CD4-positive, alpha-beta memory T cell (primary cell): ENCODE measurements at regions not wholly inside any gene's neighbourhood (a gene's known extent, or its start where the extent isn't known, plus 50 kb on each side); places are given as distances from the start of the nearest gene placed in this dataset.

ENCODE experiments used
- CTCF ChIA-PET: fragments of 350-600 bp; sonication (Branson Sonifier 250); formaldehyde crosslinking; loops from one replicate; lab custom pipeline; 2021; ENCODE audit warnings: inconsistent platforms; ENCODE audit not compliant: partially characterized antibody; lab: Charles Lee
- POLR2A ChIA-PET: fragments of 350-600 bp; sonication (Branson Sonifier 250); formaldehyde crosslinking; loops from one replicate; lab custom pipeline; 2021; ENCODE audit not compliant: partially characterized antibody; lab: Charles Lee
- DNase-seq, 5 donors: peaks; one replicate each; pipeline versions ENCODE4 v3.0.0 to v3.0.0-alpha.2; 2020 to 2022; ENCODE audit warnings: mixed read lengths in 1 of 5
- H3K27ac ChIP-seq: one replicate; pipeline ENCODE4 v1.7.0; 2013; ENCODE audit warnings: low read depth, low read length
- H3K27me3 ChIP-seq: 2 replicates; pipeline ENCODE4 v1.7.0; 2013; ENCODE audit warnings: mild to moderate bottlenecking, low read length, moderate library complexity; ENCODE audit not compliant: insufficient read depth
- H3K36me3 ChIP-seq: 2 replicates; pipeline ENCODE4 v1.7.0; 2013; ENCODE audit warnings: mild to moderate bottlenecking, low read length, moderate library complexity; ENCODE audit not compliant: insufficient read depth
- H3K4me1 ChIP-seq: 2 replicates; pipeline ENCODE4 v1.7.0; 2013; ENCODE audit warnings: mild to moderate bottlenecking, low read length, moderate library complexity; ENCODE audit not compliant: insufficient read depth
- H3K4me3 ChIP-seq, 2 donors: one replicate each; pipeline ENCODE4 v1.7.0; 2013; ENCODE audit warnings: low read length in 2 of 2, mild to moderate bottlenecking in 1 of 2
- H3K9me3 ChIP-seq, 2 donors: one replicate each; pipeline ENCODE4 v1.7.0; 2013; ENCODE audit warnings: low read length in 2 of 2, control low read depth in 1 of 2; ENCODE audit not compliant: control insufficient read depth in 1 of 2
- H3K27ac Mint-ChIP-seq, 7 donors: one replicate each; pipeline ENCODE4 v1.8.0; 2020 to 2021; ENCODE audit warnings: mixed read lengths in 7 of 7, mild to moderate bottlenecking in 6 of 7, inconsistent platforms in 3 of 7, moderate library complexity in 3 of 7
- H3K27me3 Mint-ChIP-seq, 2 donors: one replicate each; pipeline ENCODE4 v1.8.0; 2020 to 2021; ENCODE audit warnings: mixed read lengths in 2 of 2
- H3K36me3 Mint-ChIP-seq, 2 donors: one replicate each; pipeline ENCODE4 v1.8.0; 2020 to 2021; ENCODE audit warnings: mixed read lengths in 2 of 2, inconsistent platforms in 1 of 2, mild to moderate bottlenecking in 1 of 2
- H3K4me1 Mint-ChIP-seq, 4 donors: one replicate each; pipeline ENCODE4 v1.8.0; 2020 to 2021; ENCODE audit warnings: mixed read lengths in 4 of 4, mild to moderate bottlenecking in 1 of 4
- H3K4me3 Mint-ChIP-seq, 8 donors: one replicate each; pipeline ENCODE4 v1.8.0; 2020 to 2021; ENCODE audit warnings: mixed read lengths in 8 of 8, mild to moderate bottlenecking in 7 of 8, moderate library complexity in 6 of 8, inconsistent platforms in 3 of 8
- H3K9me3 Mint-ChIP-seq, 8 donors: one replicate each; pipeline ENCODE4 v1.8.0; 2020 to 2021; ENCODE audit warnings: mixed read lengths in 8 of 8, mild to moderate bottlenecking in 5 of 8, inconsistent platforms in 3 of 8, moderate library complexity in 1 of 8
- intact Hi-C: fragments of 100-400 bp; cut with micrococcal nuclease; formaldehyde crosslinking; loops from one replicate; pipeline ENCODE4 v1.15.1; 2023

DNA sequence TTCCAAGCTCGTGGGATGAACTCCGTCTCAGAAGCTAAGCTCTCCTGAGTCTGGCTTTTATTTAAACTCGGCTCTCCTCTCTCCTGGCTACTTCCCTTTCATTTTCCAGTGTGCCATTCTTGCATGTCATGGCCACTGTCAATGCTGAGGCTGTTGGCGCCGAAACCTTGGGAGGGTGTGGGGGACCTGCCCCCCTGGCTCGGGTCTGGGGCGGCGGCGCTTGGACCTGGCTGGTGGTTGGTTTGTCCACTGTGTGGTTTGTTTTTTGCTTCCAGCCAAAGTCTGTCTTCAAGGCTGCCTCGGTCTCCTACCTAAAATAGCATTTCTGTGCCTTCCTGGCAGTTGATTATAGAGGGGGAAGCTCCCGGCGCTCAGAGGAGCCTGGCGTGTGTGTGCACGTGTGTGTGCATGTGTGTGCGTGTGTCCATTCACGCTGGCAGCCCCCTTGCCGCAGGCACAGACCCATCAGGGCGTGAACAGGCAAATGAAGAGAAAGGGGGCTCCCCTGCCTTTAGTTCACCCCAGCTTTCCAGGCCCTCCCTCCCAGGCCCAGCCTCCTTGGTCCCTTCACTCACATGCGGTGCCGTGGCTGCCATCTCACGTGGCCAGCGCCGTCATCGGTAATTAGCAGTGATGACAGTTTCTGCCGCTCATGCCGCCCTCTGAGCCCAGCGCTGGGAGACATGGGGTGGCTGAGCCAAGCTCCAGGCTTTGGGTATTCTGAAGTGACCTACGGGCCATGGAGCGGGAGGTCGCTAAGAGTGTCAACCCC is 179.9 kb downstream of the SEC14L1 start:
- H3K4me3 Mint-ChIP-seq, result peak overlapping the region in 6 of 8 donors; percentile 8 to 35 (median 27)
- Histone ChIP-seq H3K27me3 (no peaks in the 10 kb centered on the region), H3K36me3 (no peaks in the 10 kb centered on the region), H3K9me3 (no peaks in the 10 kb centered on the region), H3K4me1 (peaks cover 52% of the 10 kb centered on the region), H3K27ac (no peak overlapping the region), H3K4me3 (no peak overlapping the region)
- peak overlapping the region in 2 of 7 donors; percentile 31 to 35 for H3K27ac Mint-ChIP-seq
- no peaks in the 10 kb centered on the region for H3K27me3 Mint-ChIP-seq
- H3K36me3 Mint-ChIP-seq, result no peaks in the 10 kb centered on the region
- ChIA-PET CTCF (no interaction called here), POLR2A (no interaction called here)
- intact Hi-C loops, result no loop called here
- H3K4me1 Mint-ChIP-seq, result peaks cover 26 to 50% (median 38%) of the 10 kb centered on the region in 4 donors
- no peaks in the 10 kb centered on the region for H3K9me3 Mint-ChIP-seq
- no peak for DNase-seq

DNA sequence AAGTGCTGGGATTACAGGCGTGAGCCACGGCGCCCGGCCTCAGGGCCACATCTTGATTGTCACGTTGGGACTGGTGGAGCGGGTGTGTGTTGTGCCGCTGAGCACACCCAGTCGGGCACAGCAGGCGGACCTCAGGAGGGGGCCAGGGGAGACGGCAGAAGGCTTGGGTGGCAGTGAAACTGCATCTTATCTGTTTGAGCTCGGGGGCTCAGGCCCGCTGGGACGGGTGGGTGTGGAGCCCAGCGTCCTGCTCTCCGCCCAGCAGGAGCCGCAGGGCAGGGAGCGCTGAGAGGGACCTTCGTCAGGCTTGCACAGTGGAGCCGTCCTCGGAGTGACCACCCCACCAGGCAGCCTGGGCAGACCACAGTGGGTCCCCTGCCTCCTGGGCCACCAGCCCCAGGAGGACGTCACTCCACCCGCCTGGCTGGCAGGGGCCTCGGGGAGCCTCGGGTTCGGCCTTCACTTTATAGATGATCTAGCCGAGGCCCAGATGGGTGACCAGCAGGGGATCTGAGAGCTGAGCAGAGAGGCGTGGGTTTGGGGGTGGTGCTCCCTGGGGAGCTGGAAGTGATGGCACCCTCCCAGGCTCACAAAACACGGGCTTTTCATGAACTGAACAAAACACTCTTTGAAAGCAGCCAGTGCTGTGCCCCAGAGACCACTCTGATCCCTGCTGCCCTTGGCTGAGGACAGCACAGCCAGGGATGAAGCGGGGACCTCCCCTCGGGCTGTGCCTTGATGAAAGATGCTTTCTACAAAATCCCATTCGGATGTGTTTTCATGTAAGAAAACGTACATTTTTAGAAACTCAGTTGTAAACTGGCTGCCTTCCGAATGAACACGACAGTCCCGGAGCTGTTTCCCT is 181.1 kb downstream of the SEC14L1 start:
- Histone ChIP-seq H3K4me3 (no peak overlapping the region), H3K4me1 (peaks cover 64% of the 10 kb centered on the region), H3K9me3 (no peaks in the 10 kb centered on the region), H3K27me3 (no peaks in the 10 kb centered on the region), H3K27ac (no peak overlapping the region), H3K36me3 (no peaks in the 10 kb centered on the region)
- DNase-seq, result no peak
- ChIA-PET CTCF (no interaction called here), POLR2A (no interaction called here)
- Mint-ChIP-seq H3K4me1 (peaks cover 33 to 62% (median 48%) of the 10 kb centered on the region in 4 donors), H3K27me3 (no peaks in the 10 kb centered on the region), H3K4me3 (no peak overlapping the region), H3K27ac (no peak overlapping the region), H3K9me3 (no peaks in the 10 kb centered on the region), H3K36me3 (no peaks in the 10 kb centered on the region)
- intact Hi-C loops, result no loop called here

DNA sequence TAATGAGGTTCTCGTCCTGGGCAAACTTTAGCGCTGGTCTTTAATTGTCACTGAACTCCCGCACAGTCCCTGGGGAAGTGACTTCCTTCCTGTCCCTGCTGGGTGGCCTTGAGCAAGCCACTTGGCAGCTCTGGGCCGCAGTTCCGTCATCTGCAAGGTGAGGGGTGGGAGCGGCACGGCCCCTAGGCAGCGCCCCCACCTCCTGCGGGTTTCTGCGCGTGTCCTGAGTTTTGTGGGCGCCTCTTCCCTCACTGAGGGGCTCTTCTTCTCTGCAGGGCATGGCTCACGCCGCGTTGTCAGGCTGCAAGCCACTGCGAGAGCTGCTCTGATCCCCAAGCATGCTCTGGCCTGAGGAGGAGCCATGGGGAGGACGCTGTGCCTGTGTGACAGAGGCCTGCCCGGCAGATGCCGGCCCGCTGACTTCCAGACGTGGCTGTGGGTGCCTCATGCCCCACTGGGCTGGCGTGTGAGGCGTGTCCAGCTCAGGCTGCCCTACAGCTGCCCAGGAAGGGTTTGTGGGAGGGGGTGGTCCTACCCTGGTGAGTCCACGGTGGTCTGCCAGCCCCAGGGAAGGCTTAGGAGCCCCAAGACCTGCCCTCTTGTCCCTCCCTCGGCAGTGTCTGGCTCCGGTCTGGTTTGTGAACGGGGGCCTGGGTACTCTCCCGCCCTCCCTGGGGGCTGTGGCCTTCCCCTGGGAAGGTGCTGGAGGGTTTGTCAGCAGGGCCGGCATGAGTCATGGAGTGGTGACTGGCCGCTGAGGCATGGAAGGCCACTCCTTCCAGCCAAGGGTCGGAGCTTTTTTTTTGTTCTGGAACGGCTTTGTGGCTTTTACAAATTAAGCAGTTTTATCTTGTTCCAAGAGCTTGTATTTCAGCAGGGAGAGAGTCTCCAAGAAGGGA is 182.0 kb downstream of the SEC14L1 start:
- no peaks in the 10 kb centered on the region for H3K36me3 ChIP-seq
- no peak overlapping the region for H3K4me3 ChIP-seq
- no peak overlapping the region for H3K27ac ChIP-seq
- no peak overlapping the region for H3K27ac Mint-ChIP-seq
- H3K27me3 ChIP-seq, result no peaks in the 10 kb centered on the region
- H3K4me3 Mint-ChIP-seq, result peak overlapping the region in 1 of 8 donors; percentile 13
- no peaks in the 10 kb centered on the region for H3K9me3 Mint-ChIP-seq
- H3K4me1 Mint-ChIP-seq, result peaks cover 30 to 68% (median 51%) of the 10 kb centered on the region in 4 donors
- POLR2A ChIA-PET, result interaction anchor here (0.7 to 11.6 kb wide), 5 partner anchors 9 to 635 kb away, joined by 4 to 252 read pairs (median 5); partner anchors contain the start of gene TNRC6C
- DNase-seq, result no peak
- H3K27me3 Mint-ChIP-seq, result no peaks in the 10 kb centered on the region
- intact Hi-C loops, result no loop called here
- H3K9me3 ChIP-seq, result no peaks in the 10 kb centered on the region
- peaks cover 69% of the 10 kb centered on the region for H3K4me1 ChIP-seq
- CTCF ChIA-PET, result no interaction called here
- H3K36me3 Mint-ChIP-seq, result no peaks in the 10 kb centered on the region

DNA sequence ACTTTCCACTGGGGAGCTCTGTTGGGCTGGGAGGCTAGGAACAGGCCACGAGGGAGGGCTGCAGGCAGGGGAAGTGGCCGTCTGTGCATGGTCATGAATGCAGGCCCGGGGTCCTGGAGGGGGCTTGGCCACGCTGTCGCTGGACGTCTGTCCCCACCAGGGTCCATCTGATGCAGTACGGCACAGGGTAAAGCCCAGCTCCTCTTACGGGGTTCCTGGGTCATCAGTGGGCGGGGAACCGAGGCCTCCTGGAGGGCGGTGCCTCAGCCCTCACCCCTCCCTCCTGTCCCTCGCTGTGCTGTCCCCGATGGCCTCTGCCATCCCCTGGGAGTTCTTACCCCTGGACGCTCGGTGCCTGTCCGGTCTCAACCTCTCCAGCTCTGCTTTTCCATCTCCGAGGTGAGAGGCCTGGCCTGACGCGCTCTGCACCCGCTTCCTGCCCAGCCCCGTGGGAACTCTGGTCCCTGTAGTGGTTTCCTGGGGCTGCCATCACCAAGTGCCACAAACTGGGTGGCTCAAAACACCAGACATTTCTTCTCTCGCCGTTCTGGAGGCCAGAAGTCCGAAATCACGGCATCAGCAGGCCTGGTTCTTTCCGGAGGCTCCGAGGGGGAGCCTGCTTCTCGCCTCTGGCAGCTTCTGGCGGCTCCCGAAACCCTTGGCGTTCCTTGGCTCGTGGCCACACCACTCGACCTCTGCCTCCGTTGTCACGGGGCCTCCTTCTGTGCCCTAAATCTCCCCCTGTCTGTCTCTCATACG is 182.8 kb downstream of the SEC14L1 start:
- peak overlapping the region; percentile 50 to 95 (median 74) for H3K27ac Mint-ChIP-seq
- no peak overlapping the region for H3K27ac ChIP-seq
- peak overlapping the region; percentile 6 to 12 for H3K4me3 ChIP-seq
- ChIA-PET POLR2A (interaction anchor here (0.7 to 11.6 kb wide), 6 partner anchors 8 to 635 kb away, joined by 4 to 252 read pairs (median 6); partner anchors contain the start of gene TNRC6C), CTCF (interaction anchor here (1.7 kb wide), 1 partner anchor 20 kb away, joined by 6 read pairs; no protein-coding TSS in a partner anchor)
- intact Hi-C loops, result no loop called here
- no peaks in the 10 kb centered on the region for H3K9me3 ChIP-seq
- no peaks in the 10 kb centered on the region for H3K9me3 Mint-ChIP-seq
- no peaks in the 10 kb centered on the region for H3K27me3 ChIP-seq
- no peaks in the 10 kb centered on the region for H3K36me3 Mint-ChIP-seq
- H3K4me3 Mint-ChIP-seq, result peak overlapping the region; percentile 45 to 77 (median 68)
- peak in 2 of 5 donors; percentile 28 to 29 for DNase-seq
- no peaks in the 10 kb centered on the region for H3K27me3 Mint-ChIP-seq
- peaks cover 69% of the 10 kb centered on the region for H3K4me1 ChIP-seq
- no peaks in the 10 kb centered on the region for H3K36me3 ChIP-seq
- peaks cover 32 to 74% (median 56%) of the 10 kb centered on the region in 4 donors for H3K4me1 Mint-ChIP-seq

DNA sequence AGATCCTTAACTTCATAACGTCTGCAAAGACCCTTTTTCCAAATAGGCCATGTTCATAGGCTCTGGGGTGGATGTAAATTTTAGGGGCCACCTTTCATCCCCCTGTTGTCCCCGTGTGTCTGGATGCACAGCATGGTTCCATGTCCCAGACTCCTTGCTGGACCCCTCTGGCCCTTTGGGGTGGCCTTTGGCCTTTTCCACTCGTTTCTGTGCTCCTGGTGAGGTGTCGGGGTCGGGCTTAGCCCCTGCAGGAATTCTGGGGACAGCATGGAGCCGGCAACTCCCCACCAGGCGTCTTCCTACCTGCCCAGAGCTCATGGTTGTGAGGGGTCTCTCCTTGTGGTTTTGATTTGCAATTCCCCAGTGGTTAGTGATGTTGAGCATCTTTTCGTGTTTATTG is 183.5 kb downstream of the SEC14L1 start:
- Mint-ChIP-seq H3K4me1 (peaks cover 31 to 74% (median 55%) of the 10 kb centered on the region in 4 donors), H3K9me3 (no peaks in the 10 kb centered on the region), H3K27ac (peak overlapping the region; percentile 50 to 95 (median 94)), H3K4me3 (peak overlapping the region; percentile 45 to 80 (median 71)), H3K27me3 (no peaks in the 10 kb centered on the region), H3K36me3 (no peaks in the 10 kb centered on the region)
- Histone ChIP-seq H3K27ac (no peak overlapping the region), H3K36me3 (no peaks in the 10 kb centered on the region), H3K4me3 (peak overlapping the region; percentile 6 to 12), H3K27me3 (no peaks in the 10 kb centered on the region), H3K4me1 (peaks cover 64% of the 10 kb centered on the region), H3K9me3 (no peaks in the 10 kb centered on the region)
- POLR2A ChIA-PET, result interaction anchor here (1.1 to 11.6 kb wide), 12 partner anchors 16 to 634 kb away, joined by 3 to 252 read pairs (median 6); partner anchors contain the start of gene TNRC6C
- intact Hi-C loops, result no loop called here
- no peak for DNase-seq
- CTCF ChIA-PET, result interaction anchor here (1.7 kb wide), 1 partner anchor 19 kb away, joined by 6 read pairs; no protein-coding TSS in a partner anchor

DNA sequence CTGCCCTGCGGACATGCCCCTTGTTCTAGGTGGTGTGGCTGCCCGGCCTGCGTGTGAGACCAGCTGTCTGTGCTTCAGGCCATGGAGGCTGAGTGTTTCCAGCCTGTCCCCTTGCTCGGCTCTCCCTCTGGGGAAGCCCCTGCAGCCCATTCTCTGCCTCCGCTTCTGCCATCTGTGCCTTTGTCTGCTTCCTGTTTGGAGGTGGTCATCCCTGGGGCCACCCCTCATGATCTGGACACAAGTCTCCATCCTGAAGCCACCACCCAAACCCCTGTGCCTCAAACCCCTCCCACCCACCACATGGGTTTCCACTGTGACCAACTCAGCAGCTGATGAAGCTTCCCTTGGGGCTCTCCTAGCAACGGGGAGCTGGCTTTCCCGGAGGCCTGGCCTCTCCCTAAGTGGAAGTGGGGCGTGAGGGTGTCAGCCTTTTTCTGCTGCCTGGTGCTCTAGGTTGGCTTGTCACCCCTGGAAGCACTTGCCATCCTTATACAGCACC is 184.9 kb downstream of the SEC14L1 start:
- peaks cover 57% of the 10 kb centered on the region for H3K4me1 ChIP-seq
- ChIA-PET POLR2A (interaction anchor here (0.8 to 11.6 kb wide), 27 partner anchors 15 to 633 kb away, joined by 3 to 252 read pairs (median 6); partner anchors contain the start of gene TNRC6C), CTCF (interaction anchor here (1.1 to 1.7 kb wide), 7 partner anchors 15 to 169 kb away, joined by 3 to 6 read pairs (median 4); no protein-coding TSS in a partner anchor)
- H3K9me3 ChIP-seq, result no peaks in the 10 kb centered on the region
- intact Hi-C loops, result no loop called here
- H3K9me3 Mint-ChIP-seq, result no peaks in the 10 kb centered on the region
- peak overlapping the region; percentile 82 to 95 (median 94) for H3K27ac Mint-ChIP-seq
- peak overlapping the region; percentile 61 for H3K27ac ChIP-seq
- H3K4me3 Mint-ChIP-seq, result peak overlapping the region; percentile 42 to 79 (median 66)
- peaks cover 26 to 66% (median 45%) of the 10 kb centered on the region in 4 donors for H3K4me1 Mint-ChIP-seq
- no peaks in the 10 kb centered on the region for H3K36me3 Mint-ChIP-seq
- H3K36me3 ChIP-seq, result no peaks in the 10 kb centered on the region
- peak overlapping the region; percentile 23 to 37 for H3K4me3 ChIP-seq
- no peaks in the 10 kb centered on the region for H3K27me3 Mint-ChIP-seq
- no peak for DNase-seq
- no peaks in the 10 kb centered on the region for H3K27me3 ChIP-seq
